PC-3 (cell line): ENCODE measurements at regions not wholly inside any gene's neighbourhood (a gene's known extent, or its start where the extent isn't known, plus 50 kb on each side); places are given as distances from the start of the nearest gene placed in this dataset.

Experiments
- EZH2phosphoT487 ChIP-seq: fragments of 300-600 bp; sonication (generic); IDR thresholded peaks from 2 replicates; pipeline ENCODE4 v1.6.1; 2018; ENCODE audit warnings: mild to moderate bottlenecking, antibody characterized with exemption, low read length, borderline replicate concordance
- TF ChIP-seq, protein P1 (sequence below): fragments of 300-600 bp; sonication (generic); conservative IDR thresholded peaks from 2 replicates; pipeline ENCODE4 v1.5.1; 2017; ENCODE audit warnings: antibody characterized with exemption, low read depth, mild to moderate bottlenecking, low read length

DNA sequence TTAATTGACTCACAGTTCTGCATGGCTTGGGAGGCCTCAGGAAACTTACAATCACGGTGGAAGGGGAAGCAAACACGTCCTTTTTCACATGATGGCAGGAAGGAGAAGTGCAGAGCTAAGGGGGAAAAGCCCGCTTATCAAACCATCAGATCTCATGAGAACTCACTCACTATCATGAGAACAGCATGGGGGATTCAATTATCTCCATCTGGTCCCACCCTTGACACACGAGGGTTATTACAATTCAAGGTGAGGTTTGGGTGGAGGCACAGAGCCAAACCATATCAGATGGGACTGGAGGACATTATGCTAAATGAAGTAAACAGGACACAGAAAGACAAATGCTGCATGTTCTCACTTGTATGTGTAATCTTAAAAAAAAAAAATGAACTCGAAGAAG, 141.4 kb upstream of the HABP2 start:
- TF ChIP-seq, protein P1, sequence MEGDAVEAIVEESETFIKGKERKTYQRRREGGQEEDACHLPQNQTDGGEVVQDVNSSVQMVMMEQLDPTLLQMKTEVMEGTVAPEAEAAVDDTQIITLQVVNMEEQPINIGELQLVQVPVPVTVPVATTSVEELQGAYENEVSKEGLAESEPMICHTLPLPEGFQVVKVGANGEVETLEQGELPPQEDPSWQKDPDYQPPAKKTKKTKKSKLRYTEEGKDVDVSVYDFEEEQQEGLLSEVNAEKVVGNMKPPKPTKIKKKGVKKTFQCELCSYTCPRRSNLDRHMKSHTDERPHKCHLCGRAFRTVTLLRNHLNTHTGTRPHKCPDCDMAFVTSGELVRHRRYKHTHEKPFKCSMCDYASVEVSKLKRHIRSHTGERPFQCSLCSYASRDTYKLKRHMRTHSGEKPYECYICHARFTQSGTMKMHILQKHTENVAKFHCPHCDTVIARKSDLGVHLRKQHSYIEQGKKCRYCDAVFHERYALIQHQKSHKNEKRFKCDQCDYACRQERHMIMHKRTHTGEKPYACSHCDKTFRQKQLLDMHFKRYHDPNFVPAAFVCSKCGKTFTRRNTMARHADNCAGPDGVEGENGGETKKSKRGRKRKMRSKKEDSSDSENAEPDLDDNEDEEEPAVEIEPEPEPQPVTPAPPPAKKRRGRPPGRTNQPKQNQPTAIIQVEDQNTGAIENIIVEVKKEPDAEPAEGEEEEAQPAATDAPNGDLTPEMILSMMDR, result no peak
- no peak for TF ChIP-seq EZH2phosphoT487
